GM12872 (cell line): ENCODE measurements at regions not wholly inside any gene's neighbourhood (a gene's known extent, or its start where the extent isn't known, plus 50 kb on each side); places are given as distances from the start of the nearest gene placed in this dataset.

Experiments used
- TF ChIP-seq, protein P1 (sequence below): IDR thresholded peaks from 3 replicates; pipeline ENCODE4 v1.5.1; 2011; ENCODE audit warnings: low read depth, mild to moderate bottlenecking, low read length, moderate library complexity; ENCODE audit not compliant: insufficient read depth

DNA sequence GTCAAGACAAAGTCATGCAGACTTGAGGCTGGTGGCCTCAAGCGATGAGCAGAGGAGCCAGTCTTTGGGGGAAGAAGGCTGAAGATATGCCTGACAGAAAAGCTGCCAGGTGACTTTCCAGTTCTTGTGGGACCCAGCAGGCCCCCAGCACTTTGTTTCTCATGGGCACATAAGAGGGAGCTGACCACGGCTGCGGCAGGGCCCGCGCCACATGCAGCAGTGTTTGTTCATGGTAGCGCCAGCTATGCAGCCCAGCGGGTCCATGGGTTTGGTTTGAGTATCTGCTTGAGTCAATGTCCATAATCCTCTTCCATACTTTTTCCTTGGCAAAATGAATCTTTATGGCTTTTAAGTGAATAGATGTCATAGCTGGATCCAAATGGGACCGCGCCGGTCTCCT, 91.0 kb upstream of the LY86 start:
- TF ChIP-seq, protein P1, sequence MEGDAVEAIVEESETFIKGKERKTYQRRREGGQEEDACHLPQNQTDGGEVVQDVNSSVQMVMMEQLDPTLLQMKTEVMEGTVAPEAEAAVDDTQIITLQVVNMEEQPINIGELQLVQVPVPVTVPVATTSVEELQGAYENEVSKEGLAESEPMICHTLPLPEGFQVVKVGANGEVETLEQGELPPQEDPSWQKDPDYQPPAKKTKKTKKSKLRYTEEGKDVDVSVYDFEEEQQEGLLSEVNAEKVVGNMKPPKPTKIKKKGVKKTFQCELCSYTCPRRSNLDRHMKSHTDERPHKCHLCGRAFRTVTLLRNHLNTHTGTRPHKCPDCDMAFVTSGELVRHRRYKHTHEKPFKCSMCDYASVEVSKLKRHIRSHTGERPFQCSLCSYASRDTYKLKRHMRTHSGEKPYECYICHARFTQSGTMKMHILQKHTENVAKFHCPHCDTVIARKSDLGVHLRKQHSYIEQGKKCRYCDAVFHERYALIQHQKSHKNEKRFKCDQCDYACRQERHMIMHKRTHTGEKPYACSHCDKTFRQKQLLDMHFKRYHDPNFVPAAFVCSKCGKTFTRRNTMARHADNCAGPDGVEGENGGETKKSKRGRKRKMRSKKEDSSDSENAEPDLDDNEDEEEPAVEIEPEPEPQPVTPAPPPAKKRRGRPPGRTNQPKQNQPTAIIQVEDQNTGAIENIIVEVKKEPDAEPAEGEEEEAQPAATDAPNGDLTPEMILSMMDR, result no peak

DNA sequence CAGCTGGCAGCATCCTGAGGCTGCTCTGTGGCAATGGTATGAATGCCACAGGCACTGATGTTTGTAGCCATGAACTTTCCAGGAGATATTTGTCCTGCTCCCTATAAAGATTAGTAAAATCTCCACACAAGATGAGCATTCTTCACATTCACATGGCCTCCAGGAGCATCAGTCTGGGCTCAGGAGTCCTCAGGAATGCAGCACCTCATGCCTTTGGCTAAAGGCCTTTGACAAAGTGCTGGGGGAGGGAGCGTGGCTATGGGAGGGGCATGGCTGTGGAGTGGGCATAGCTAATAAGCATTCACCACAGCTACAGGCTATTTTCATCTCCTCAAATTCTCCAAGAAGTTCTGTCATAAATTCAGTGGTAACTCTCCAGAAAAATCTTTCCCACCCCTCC, 90.5 kb upstream of the LY86 start:
- TF ChIP-seq, protein P1, result no peak

DNA sequence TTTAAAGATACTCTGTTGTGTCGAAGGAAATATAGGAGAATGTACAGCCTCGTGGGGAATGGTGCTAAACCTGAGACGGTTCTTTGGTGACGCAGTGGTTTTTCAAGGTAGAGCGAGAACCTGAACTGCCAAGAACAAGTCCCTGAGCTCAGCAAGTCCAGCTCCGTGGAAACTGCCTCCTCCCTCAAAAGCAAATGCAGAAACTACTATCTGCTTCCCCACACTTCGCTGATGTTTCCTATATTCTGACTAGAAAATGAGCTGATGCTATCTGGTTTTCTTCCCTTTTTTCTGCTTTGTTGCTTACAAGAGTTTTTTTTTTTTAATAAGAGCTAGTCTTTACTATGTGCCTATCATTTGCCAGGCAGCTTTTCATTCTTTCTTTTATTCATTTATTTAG, 85.3 kb upstream of the LY86 start:
- TF ChIP-seq, protein P1, result no peak

DNA sequence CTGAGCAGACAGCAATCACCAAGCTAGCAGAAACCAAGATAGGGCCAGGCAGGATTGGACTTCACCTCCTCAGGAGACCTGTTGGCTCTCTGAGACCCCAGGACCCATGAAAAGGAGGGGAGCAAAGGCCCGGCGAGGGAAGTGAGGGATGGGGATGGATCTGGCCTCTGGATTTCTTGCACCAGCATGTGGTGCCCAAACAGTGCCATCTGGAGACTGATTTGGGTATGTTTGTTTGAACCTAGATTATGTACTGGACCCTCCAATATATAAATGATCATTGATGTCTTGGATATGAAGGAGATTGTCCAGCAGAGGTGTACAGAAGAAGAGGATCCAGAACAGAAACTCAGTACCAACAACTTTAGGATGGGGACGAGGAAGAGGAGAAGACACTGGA, 83.4 kb upstream of the LY86 start:
- TF ChIP-seq, protein P1, result no peak

DNA sequence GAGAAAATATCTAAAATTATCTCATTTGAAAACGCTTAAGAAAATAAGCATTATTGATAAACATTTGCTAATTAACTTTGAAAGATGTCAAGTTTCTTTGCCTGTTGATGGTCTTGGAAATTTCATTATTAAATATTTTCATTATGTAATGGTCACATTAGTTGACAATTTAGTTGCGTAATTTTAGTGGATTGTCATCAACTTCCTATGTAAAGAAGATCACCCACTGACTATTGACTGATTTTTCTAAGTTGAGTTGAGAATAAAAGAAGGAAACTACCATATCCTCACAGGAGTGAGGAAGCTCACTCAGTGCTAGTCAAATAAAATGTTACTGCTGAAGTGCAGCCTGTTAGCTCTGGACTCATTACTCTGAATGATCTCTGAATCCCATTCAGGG, 79.9 kb upstream of the LY86 start:
- TF ChIP-seq, protein P1, result no peak

DNA sequence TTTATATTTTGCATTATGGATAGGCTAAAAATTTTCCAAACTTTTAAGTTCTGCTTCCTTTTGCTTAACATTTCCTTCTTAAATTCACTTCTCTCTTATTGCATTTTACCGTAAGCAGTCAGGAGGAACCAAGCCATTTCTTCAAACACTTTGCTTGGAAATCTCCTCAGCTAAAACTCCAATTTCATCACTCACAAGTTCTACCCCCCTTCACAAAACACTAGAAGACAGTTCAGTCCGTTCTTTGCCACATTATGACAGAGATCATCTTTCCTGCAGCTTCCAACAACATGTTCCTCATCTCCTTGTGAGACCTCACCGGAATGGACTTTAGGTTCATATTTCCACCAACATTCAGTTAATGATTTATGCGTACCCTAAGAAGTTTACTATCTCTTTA, 79.2 kb upstream of the LY86 start:
- TF ChIP-seq, protein P1, result no peak

DNA sequence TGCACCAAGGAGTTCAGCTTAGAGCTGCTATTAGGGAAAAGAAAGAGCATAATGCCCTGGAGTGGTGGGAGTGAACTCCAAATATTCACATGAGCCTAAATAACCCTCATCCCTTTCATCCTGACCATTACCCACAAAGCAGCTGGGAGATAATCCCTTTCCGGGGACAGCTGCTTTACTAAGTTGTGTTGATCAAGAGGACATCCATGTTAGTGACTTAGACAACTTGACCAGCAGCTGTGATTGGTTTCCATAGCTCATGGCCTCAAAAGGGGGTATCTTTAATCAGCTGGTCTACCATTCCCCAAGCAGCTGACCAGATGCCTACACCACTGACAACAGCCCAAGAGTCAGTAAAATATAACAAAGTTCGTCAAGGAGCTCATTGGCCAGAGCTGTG, 75.8 kb upstream of the LY86 start:
- TF ChIP-seq, protein P1, result no peak
